ENCODE measurements at regions not wholly inside any gene's neighbourhood (a gene's known extent, or its start where the extent isn't known, plus 50 kb on each side); places are given as distances from the start of the nearest gene placed in this dataset.
"Not testable (repeated sequence)": the region's sequence is repeated elsewhere in the genome, so short reads cannot be mapped to it uniquely, and the experiment has no call there.

DNA sequence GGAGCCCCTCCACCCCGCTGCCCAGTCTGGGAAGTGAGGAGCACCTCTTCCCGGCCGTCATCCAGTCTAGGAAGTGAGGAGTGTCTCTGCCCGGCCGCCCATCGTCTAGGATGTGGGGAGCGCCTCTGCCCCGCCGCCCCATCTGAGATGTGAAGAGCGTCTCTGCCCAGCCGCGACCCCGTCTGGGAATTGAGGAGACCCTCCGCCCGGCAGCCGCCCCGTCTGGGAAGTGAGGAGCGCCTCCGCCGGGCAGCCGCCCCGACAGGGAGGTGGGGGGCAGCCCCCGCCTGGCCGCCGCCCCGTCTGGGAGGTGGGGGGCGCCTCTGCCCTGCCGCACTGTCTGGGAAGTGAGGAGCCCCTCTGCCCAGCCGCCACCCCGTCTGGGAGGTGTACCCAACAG is 108.2 kb upstream of the DPT start:
- not testable (repeated sequence) for TF ChIP-seq CTCF (IDR thresholded peaks at IDR 0.05); EP300 (IDR thresholded peaks at IDR 0.05; ENCODE audit: low read depth); POLR2AphosphoS5 (IDR thresholded peaks at IDR 0.05); POLR2A (IDR thresholded peaks at IDR 0.05)

Measured in transverse colon (tissue), 4 donors.